GM12872 (cell line): ENCODE measurements at regions not wholly inside any gene's neighbourhood (a gene's known extent, or its start where the extent isn't known, plus 50 kb on each side); places are given as distances from the start of the nearest gene placed in this dataset.

ENCODE experiments used
- TF ChIP-seq, protein P1 (sequence below): IDR thresholded peaks from 3 replicates; pipeline ENCODE4 v1.5.1; 2011; ENCODE audit warnings: low read depth, mild to moderate bottlenecking, low read length, moderate library complexity; ENCODE audit not compliant: insufficient read depth

DNA sequence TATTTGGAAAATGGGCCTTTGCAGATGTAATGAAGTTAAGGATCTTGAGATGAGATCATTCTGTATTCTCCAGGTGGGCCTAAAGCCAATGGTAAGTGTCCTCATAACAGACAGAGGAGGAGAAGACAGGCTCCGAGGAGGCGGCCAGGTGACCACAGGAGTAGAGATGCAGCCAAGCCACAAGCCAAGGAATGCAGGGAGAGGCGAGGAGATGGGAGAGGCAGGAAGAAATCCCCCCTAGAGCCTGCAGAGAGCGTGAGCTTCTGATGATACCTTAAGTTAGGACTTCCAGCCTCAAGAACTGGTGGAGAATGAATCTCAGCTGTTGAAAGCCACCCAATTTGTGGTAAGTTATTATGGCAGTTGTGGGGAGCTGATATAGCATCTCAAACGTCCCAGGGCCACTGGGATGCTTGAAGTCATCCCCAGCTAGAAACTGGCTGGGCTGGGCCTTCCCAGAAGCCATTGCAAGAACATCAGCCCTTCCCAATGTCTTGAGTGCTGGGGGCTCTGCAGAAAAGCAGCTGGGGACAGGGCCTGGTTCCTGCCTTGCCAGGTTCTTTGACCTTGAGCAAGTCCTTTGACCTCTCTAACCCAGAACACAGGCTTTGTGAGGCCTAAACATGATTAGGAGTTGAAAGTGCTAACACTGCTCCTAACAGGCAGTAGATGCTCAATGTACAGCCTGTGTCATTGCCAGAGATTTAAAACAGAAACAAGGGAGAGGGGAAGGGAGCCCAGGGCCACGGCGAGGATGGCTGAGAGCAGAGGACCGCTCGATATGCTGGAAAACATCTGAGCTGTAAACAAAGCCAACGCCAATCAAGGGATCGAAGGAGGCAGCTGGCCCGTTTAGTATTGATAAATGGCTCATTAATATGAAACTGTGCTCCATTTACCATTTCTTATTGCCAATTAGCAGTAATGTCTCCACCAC, 632.3 kb downstream of the TBC1D22A start:
- TF ChIP-seq, protein P1, sequence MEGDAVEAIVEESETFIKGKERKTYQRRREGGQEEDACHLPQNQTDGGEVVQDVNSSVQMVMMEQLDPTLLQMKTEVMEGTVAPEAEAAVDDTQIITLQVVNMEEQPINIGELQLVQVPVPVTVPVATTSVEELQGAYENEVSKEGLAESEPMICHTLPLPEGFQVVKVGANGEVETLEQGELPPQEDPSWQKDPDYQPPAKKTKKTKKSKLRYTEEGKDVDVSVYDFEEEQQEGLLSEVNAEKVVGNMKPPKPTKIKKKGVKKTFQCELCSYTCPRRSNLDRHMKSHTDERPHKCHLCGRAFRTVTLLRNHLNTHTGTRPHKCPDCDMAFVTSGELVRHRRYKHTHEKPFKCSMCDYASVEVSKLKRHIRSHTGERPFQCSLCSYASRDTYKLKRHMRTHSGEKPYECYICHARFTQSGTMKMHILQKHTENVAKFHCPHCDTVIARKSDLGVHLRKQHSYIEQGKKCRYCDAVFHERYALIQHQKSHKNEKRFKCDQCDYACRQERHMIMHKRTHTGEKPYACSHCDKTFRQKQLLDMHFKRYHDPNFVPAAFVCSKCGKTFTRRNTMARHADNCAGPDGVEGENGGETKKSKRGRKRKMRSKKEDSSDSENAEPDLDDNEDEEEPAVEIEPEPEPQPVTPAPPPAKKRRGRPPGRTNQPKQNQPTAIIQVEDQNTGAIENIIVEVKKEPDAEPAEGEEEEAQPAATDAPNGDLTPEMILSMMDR = no peak

DNA sequence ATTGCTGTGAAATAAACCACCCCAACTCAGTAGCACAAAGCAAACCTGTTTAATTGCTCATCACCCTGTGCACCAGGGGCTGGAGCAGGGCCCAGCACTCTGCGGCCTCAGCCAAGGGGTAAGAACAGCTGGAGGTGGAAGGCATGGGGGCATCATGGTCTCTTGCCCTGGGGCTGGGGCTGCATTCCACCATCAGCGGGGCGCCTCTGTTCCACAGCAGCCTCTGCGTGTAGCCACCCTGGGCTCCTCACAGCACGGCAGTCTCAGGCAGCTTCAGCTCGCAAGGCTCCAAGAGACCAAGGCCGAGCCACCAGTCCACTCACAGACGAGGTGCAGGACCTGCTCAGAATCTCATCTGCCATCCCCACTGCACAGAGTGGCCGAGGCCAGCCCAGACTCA, 630.7 kb downstream of the TBC1D22A start:
- TF ChIP-seq, protein P1 = no peak

DNA sequence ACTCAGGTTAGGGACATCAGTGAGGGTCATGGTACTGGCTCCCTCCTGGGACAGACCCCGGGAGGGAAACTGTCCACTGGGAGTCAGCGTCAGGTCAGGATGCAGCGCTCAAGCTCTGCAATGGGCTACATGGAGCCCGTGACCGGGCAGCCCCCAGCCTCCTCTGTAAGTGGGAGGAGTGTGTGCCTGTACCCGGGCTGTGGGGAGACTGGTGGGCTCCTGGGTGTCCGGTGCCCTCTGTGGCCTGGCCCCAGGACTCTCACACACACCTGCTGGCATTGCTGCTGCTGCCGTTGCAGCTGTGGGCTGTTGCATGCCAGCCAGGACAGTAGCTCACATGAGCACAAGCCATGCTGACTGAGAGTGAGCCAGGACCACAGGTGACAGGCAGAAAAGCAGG, 630.3 kb downstream of the TBC1D22A start:
- TF ChIP-seq, protein P1 = no peak

DNA sequence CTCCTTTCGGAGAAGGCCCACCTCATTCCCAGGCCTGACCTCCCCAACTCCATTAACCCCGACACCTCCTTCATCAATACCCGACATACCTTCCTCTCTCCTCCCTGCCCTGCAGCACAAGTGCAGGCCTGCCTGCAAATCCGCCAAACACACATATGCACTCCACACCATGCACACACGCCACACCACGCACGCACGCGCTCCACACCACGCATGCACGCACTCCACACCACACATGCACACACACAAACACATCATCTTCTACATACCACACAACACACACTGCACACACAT, 629.6 kb downstream of the TBC1D22A start:
- TF ChIP-seq, protein P1 = no peak

DNA sequence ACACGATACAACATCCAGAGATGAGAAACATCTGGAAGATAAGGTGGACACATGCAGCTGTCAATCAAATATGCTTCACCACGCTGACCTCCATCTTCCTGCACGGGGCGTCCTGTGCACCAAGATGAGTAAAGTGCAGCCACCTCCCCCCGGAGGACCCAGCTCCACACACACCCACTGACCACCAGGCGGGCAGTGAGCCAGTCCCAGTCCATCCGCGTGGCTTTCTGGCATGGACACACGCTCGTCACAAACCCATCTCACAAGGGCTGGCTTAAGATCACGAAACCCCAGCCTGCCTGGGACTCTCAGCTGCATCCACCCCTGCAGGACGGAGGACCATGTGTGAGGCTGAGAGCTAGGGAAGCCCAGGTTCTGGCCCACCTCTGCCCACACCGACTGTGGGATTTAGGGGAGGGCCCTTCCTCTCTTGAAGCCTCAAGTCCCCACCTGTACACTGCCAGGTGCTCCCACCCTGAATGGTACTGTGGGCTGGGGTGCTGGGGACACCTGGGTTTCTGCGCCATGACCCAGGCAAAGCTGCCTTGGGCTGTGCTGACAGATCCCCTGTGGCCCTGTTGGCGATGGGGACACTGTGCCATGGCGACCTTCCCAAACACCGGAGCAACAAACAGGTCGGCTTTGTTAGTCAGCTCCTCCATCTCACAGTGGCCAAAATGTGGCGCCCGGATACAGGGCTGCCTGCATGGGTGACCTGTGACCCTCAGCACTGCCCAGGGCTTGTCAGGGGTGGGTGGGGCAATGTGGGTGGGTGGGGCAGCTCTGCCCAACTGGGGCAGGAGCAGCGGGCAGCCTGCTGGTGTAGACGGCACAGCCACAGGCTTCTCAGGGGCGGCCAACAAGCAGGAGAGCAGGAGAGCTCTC, 629.0 kb downstream of the TBC1D22A start:
- TF ChIP-seq, protein P1 = no peak

GRCh38 chr22:47390026-47390970, 627.8 kb downstream of the TBC1D22A start:
- TF ChIP-seq, protein P1 = no peak
